Activated CD8-positive, alpha-beta memory T cell treated with anti-CD3 and anti-CD28 coated beads for 36 hours (primary cell): ENCODE measurements at regions not wholly inside any gene's neighbourhood (a gene's known extent, or its start where the extent isn't known, plus 50 kb on each side); places are given as distances from the start of the nearest gene placed in this dataset.

ENCODE experiments used
- CTCF ChIA-PET: fragments of 350-600 bp; sonication (Branson Sonifier 250); formaldehyde crosslinking; loops from one replicate; lab custom pipeline; 2021; ENCODE audit warnings: antibody characterized with exemption; lab: Charles Lee
- POLR2A ChIA-PET: fragments of 350-600 bp; sonication (Branson Sonifier 250); formaldehyde crosslinking; loops from one replicate; lab custom pipeline; 2021; ENCODE audit warnings: antibody characterized with exemption; lab: Charles Lee

DNA sequence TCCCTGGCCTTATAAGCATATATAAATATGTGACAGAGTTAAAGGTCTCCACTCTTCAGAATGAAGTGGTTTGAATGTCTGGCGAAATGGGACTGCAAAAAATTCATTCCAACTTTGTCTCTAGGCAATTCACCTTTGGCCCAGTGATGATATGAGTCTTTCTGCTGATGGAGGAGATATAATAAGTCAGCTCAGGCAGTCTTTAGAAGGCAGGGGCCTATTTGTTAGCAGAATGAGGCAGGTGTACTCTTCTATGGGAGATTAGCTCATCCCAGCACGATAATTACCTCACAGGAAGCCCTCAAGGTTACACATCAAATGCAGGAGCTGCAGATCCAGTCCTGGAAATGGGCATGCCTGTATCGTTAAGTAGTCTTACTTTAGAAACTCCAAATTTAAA, 300.5 kb downstream of the NR2F1-AS1 start:
- ChIA-PET CTCF (no interaction called here), POLR2A (no interaction called here)

DNA sequence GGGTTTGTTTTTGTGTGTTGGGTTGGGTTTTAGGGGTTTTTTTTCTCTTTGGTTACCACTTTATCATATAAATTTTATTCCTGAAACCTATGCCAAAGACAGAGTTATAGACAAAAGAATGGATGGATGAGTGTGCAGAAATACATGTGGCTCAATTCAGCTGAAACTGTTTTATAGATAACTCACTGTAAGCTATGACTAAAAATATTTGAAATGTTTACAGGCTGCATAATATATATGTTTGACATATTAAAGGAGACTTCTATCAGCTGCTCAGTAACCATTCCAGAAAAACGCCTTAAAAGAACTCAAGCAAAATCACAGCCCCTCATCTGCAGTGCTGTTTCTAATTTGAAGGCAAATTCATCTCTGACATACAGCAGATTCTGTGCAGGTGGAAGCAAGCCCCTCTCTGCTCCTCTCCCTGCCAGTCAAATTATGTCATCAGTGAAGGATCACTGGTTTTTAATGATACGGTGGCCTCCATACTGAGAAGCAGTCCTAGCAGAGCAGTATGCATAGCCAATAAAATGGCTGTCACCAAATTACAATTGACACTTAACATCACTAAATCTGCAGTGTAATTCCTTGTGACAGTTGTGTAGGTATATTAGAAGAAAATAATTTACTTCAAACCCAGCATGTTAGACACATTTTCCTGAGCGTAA, 301.6 kb downstream of the NR2F1-AS1 start:
- ChIA-PET CTCF (no interaction called here), POLR2A (no interaction called here)

DNA sequence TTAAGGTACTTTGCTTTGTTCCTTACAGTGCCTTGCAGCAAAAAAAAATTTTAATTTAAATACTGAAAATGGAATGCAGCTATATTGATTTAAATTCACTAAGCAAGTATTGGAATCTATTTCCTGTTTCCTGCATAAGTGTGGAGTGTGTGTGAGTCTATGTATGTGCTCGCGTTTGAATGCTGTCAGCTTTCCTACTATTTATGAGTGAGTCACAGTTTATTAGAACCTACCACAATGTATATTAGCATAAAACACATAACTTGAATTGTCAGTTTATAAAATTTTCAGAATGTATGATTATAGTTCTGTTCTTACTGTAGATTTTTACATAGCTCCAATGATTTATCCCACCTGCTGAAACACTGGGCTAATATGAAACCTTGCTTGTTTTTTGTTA, 302.1 kb downstream of the NR2F1-AS1 start:
- ChIA-PET POLR2A (no interaction called here), CTCF (no interaction called here)

DNA sequence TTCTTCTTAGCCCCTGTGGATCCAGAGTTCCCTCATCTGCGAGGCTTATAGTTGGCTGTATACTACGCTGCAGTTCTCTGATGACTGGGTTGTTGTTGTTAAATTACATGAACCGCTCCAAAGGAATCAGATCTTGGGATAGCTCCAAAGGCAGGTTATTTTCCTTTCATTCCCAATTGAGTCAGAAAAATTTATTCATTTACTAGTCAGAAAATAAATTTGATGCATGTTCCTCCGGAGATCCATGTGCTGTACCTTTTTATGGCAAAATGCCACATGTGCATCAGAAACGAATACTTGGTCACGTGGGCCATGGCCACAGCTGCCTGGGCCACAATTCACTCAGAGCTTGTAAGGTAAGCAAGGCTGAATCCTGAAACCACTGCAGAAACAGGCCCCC, 304.0 kb downstream of the NR2F1-AS1 start:
- CTCF ChIA-PET, result no interaction called here
- POLR2A ChIA-PET, result no interaction called here

DNA sequence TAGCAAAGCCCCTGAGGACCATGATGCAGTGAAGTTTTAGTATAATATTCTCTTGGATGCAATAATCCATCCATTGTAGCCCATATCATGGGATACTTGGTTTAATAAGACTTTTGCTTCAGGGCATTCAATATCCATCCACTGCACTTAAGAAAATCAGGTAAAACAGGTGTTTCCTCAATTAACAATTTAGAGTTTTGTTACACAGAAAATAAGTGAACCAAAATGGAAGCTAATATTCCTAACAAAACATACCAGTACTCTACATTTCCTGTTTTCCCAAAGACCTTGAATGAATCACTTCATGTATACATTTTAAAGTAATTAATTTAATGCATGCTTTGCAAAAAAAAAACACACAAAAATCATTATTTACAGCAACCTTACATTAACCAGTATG, 305.6 kb downstream of the NR2F1-AS1 start:
- ChIA-PET POLR2A (no interaction called here), CTCF (no interaction called here)

DNA sequence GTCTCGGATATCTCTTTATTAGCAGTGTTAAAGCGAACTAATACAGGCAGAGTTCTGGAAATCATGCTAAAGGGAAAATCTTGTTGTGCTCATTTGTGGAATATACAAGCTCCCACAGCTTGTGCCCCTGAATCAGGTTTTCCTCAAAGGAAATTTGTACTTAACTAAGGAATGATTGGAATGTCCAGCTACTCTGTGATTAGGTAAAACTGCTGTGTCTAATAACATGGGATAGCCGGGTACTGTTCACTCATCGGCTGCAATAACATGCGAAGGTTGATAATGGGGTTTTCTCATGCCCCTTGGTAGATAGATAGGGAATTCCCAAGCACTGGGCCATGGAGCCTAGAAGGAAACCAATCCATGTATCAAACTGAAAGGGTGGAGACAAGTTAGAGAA, 306.7 kb downstream of the NR2F1-AS1 start:
- ChIA-PET POLR2A (no interaction called here), CTCF (no interaction called here)

DNA sequence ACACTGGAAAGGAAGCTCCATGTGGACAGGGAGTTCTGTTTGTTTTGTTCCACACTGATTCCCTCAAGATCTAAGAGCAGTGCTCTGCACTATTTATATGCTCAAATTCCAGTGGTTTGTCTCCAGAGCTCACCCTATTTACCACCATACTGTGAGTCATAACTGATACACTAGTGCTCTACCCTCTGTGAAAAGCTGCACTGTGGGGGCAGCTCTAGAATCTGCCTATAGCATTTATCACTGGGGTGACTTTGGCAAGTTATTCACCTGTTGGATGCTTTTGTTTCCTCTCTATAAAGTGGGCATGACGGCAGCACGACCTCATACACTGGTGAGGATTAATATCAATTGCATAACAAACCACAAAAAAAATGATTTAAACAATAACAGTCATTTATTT, 307.8 kb downstream of the NR2F1-AS1 start:
- POLR2A ChIA-PET, result no interaction called here
- CTCF ChIA-PET, result no interaction called here

DNA sequence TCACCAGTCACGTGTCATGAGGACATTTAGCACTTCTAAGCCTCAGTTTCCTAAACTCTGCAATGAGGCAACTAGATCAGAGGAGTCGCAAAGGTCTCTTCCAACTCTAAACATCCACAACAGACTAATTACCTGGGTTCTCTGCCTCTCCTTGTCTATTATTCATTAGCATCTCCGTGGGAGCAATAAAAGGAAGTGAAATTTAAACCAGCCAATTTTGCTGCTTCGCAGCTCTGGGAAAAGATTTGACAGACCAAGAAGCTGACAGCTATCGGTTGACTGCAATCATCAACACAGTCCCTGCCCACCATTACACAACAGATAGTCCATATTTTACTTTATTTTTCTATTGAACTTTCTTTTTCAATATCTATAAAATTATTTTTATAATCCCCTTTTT, 308.9 kb downstream of the NR2F1-AS1 start:
- ChIA-PET CTCF (no interaction called here), POLR2A (no interaction called here)

DNA sequence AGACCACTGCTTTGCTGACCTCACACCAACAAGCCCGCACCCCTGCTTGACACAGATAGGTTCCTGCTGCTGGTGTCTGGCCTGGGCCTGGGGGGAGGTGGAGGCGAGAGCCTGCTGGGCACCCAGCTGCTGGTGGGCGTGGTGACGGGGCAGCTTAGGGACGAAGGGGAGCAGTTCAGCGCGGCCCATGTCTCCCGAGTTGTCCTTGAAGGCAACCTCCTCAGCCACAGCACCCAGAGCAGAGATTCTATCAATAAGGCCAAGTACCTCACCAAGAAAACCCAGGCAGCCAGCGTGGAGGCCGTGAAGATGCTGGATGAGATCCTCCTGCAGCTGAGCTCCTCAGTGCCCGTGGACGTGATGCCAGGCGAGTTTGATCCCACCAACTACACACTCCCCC, 313.3 kb downstream of the NR2F1-AS1 start:
- ChIA-PET CTCF (no interaction called here), POLR2A (no interaction called here)

DNA sequence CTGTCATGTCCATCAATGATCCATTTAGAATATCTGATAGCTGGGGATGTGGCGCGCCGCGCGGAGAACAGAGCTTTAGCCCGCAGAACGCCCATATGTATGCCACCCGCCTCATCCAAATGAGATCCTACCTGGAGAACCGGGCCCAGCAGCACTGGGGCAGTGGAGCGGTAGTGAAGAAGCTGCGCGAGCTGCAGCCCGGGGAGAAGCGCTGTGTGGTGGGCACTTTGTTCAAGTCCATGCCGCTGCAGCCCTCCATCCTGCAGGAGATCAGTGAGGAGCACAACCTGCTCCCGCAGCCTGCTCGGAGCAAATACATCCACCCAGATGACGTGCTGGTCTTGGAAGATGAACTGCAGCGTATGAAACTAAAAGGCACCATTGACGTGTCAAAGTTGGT, 313.7 kb downstream of the NR2F1-AS1 start:
- ChIA-PET POLR2A (no interaction called here), CTCF (no interaction called here)

DNA sequence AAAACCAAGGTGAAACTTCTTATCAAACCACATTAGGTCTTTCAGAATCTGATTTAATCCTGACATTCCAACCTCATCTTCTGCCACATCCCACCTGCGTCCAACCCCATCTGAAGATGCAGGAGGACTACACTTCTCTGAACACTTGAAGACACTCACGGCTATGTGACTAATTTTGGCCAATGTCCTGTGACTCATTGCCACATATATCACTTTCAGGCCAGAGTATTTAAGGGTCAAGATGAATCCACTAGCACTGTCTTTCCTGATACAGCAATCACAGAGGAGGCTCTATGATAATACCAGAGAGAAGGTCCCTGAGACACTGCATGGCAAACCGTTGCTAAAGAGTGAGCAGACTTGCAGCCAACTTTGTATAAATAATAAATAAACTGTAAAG, 323.4 kb downstream of the NR2F1-AS1 start:
- ChIA-PET POLR2A (no interaction called here), CTCF (no interaction called here)

DNA sequence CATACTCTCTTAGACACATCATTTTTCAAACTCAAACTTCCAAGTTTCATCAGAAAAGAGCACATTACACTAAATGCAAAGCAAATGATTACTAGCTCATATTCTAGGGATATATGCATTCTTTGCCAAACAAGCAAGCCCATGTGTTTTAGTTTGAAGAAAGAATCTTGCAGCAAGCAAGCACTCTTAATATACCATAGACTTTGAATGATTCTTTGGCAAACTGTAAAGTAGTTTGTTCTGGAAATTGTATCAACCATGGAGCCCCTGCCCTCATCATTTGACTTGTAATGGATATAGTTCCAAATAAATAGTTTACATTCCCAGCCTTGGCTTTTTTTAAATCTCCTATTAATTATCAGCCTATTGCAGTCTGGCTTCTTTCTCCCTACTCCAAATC, 325.2 kb downstream of the NR2F1-AS1 start:
- CTCF ChIA-PET, result no interaction called here
- POLR2A ChIA-PET, result no interaction called here

DNA sequence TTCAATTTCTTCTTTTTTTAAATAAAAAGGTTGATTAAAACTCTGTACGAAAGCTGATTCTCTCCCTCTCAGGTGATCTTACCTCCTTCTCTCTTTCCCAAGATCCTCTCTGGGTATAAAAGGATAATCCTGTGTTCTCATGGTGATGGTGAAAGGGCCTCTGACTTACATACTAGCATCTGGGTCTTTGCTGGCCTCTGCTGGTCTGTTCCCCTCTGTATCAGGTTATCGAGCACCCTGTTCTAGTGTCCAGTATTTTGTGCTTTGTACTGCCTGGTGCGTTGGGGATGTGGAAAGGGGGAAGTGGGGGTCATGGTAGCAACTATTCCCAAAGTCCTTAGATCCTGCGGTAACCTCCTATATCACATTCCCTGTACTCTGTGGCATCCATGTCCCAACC, 328.9 kb downstream of the NR2F1-AS1 start:
- POLR2A ChIA-PET, result no interaction called here
- CTCF ChIA-PET, result no interaction called here

DNA sequence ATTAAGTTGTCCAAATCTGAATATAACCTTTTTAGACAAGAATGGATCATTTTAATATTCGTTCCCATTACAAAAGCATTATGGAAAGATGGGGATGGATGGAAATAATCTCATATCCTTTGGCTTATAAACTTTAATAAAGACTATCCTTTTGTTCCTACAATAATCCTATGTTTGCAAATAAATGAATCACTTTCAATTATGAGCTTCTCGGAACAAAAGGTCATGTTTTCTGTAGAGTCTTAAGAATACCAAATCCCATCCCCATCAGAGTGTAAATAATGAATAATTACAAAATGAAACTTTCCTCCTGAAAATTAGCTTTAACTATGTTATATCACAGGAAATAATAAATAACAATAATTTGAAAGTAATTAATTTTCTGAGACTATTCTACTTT, 329.7 kb downstream of the NR2F1-AS1 start:
- POLR2A ChIA-PET, result no interaction called here
- CTCF ChIA-PET, result no interaction called here

DNA sequence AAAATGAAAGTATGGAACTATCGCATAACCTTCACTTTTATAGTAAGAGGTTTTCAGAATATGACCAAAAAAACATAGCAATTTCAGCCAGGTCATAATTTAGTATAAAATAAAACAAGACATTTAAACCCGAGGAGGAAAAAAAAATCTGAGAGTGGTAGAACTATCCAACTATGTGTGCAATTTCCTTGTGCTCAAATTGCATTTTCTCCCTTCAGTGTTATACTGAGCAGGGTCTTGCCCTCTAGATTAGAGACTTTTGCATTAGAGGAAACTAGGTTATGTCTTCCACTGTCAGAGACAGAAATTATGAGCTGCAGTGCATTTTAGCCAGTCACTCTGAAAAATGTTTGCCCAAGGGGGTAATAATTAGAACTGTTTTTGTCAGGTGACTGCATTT, 330.6 kb downstream of the NR2F1-AS1 start:
- ChIA-PET CTCF (no interaction called here), POLR2A (no interaction called here)

DNA sequence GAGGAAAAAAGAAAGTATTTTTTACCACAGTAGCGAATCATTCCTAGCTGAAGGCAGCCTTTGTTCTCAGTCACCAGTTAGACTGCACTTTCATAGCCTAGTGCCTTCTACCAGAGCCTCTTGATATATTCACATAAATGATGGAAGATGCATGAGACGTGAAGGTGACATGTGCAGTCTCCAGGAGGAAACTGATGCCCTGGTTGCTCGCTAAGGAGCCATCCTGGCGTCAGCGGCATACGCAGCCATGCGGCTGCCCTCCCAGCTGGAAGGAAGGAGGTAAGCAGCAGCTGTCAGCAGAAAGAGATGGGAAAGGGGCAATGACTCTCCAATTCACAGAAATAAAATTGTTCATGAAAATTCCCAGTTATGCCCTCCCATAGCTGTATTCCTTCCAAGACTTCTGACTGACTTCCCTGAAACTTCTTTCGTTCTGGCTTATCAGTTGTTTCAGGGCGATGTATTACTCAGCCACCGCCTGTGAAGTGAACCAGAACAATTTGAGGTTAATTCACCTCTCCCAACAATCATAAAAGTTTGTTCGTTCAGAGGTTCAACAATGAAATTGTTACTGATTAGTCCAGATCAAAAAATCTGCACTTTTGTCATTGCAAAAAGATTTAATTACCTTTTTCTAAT, 331.2 kb downstream of the NR2F1-AS1 start:
- ChIA-PET POLR2A (no interaction called here), CTCF (no interaction called here)

DNA sequence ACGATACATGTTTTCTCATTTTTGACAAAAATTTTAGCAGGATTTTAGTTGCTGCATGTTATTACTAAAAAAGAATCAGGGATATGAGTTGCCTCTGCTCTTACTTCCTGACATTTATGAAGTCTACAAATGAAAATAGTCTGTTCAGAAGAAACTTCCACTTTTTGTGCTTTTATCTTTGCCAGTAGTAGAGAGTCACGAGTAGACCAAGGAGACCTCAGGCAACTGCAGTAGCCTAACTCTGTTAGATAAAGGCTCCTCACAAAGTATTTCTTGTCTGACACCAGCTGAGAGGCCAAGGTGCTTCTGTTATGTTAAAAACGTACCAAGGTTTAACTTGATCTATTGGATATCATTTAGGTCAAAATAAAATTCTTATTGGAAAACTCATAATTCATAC, 333.9 kb downstream of the NR2F1-AS1 start:
- ChIA-PET POLR2A (no interaction called here), CTCF (no interaction called here)

DNA sequence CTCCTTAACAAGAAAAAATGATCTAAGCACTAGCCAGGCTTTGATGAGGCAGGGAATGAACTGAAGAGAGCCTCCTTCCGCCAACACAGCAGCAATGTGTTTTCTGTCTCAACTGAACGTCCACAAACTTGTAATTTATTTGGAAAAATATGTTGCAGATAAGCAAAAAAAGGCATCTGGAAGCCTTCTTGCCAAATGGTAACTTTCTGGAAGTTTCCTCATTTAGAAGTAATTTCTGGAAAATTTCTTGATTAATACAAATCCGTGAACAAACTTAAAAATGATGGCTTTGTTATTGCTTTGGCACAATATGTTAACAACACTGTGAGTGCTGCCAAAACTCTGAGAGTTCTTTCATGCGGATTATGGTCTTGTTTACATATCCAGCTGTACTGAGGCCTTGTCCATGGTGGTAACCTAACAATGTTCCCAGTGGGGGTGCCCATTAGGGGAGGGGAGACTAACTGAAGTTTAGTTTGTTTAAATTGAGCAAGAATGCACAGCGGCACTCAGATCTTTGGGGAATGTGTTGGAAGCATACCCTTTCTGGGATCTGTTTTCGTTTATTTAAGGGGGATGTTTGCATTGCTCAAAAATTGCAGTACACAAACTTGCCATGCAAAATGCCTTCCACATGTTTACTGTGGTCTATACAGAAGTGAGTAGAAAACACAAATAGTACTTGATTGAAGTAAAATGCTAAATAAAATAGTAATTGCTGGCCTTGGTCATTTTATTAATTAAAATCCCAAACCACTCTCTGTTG, 334.7 kb downstream of the NR2F1-AS1 start:
- ChIA-PET CTCF (no interaction called here), POLR2A (no interaction called here)

DNA sequence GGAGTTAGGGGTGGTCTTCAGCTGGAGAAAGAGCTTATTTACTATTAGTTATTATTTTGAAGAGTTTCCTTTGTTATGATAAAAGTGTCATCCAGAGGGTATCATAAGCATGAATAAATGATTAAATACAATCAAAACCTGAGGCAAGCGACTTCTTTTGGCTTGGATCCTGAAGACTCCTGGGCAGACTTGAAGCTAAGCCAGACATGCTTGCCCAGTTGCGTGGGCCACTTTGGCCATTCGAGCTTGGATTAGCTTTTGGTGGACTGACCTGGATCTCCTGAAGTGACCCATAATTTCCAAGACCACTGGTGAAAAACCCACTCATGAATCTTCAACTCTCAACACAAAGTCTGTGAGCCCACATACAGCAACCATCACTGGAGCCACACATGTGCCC, 335.8 kb downstream of the NR2F1-AS1 start:
- ChIA-PET POLR2A (no interaction called here), CTCF (no interaction called here)

DNA sequence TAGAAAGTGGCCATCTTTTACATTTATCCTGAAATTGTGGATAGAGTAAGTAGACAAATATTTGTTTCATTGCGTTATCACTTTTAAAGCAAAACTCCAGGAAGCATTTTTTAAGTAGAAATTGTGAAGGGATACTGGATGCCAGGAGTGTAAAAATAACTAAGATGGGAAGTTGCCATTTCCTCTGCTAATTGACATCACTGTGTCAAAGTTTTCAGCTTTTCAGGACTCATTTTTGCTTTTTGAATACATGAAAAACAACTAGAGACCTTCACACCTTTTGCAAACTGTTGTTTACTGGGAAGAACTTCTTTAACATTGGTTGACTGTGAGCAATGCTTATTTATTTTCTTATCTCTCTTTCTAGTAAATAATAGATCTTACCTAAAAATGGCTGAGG, 337.5 kb downstream of the NR2F1-AS1 start:
- ChIA-PET POLR2A (no interaction called here), CTCF (no interaction called here)

DNA sequence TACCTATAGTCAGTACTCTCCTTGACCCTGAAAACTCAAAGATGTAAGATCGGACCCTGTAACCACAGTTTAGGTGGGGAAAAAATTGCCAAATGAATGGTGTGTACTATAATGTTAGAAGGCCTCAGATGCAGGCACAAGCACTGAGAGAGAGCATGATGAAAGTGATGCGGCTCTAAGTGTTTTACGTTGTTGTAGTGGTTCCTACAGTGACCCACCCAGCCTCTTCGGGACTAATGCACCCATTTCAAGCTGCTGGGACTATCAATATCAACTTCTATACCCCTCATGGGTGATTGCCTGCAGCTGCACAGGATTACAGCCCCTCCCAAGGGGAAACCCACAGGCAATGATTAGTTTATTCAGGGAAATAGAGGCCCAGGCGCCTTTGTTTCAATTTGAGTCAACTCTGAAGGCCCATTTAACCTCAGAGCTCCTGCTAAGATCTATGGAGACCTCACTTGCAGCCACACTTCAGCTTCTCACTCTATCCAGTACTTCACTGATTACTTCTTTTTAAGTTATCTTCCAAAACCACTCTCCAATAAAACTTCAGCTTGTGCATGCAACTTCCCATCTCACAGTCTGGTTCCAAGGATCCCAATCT, 340.7 kb downstream of the NR2F1-AS1 start:
- ChIA-PET POLR2A (no interaction called here), CTCF (no interaction called here)
